HL-60 (cell line): ENCODE measurements at regions not wholly inside any gene's neighbourhood (a gene's known extent, or its start where the extent isn't known, plus 50 kb on each side); places are given as distances from the start of the nearest gene placed in this dataset.

Experiments used
- DNase-seq, 2 experiments: peaks; one replicate each; pipeline ENCODE4 v3.0.0-alpha.2; 2010 to 2020; ENCODE audit warnings: low read depth in 1 of 2, low spot score in 1 of 2
- H3K27ac ChIP-seq: fragments of 250-450 bp; sonication (Bioruptor Pico); replicated peaks from 2 replicates; pipeline ENCODE4 v1.5.1; 2020; ENCODE audit warnings: mild to moderate bottlenecking, moderate library complexity
- H3K27me3 ChIP-seq: fragments of 250-450 bp; sonication (Bioruptor Pico); 2 replicates; pipeline ENCODE4 v1.5.1; 2021; ENCODE audit warnings: mild to moderate bottlenecking, moderate library complexity; ENCODE audit not compliant: insufficient read depth, poor library complexity, severe bottlenecking
- H3K4me3 ChIP-seq: replicated peaks from 2 replicates; pipeline ENCODE4 v1.5.1; 2011; ENCODE audit warnings: mild to moderate bottlenecking, control low read depth, low read length; ENCODE audit not compliant: insufficient read depth
- GABPA ChIP-seq: IDR thresholded peaks from 2 replicates; pipeline ENCODE4 v1.6.1; 2012; ENCODE audit warnings: low read depth
- POLR2AphosphoS5 ChIP-seq: IDR thresholded peaks from 2 replicates; pipeline ENCODE4 v1.6.1; 2012; ENCODE audit warnings: low read depth
- SPI1 ChIP-seq: IDR thresholded peaks from 2 replicates; pipeline ENCODE4 v1.6.1; 2012; ENCODE audit warnings: low read depth, mild to moderate bottlenecking, borderline replicate concordance
- TF ChIP-seq, protein P1 (sequence below): IDR thresholded peaks from one replicate; pipeline ENCODE4 v1.5.1; 2011; ENCODE audit warnings: low read length, control low read depth, inconsistent platforms; ENCODE audit not compliant: insufficient read depth
- TF ChIP-seq, protein P2 (sequence below): IDR thresholded peaks from 2 replicates; pipeline ENCODE4 v1.6.1; 2012; ENCODE audit warnings: low read depth; ENCODE audit not compliant: insufficient replicate concordance

DNA sequence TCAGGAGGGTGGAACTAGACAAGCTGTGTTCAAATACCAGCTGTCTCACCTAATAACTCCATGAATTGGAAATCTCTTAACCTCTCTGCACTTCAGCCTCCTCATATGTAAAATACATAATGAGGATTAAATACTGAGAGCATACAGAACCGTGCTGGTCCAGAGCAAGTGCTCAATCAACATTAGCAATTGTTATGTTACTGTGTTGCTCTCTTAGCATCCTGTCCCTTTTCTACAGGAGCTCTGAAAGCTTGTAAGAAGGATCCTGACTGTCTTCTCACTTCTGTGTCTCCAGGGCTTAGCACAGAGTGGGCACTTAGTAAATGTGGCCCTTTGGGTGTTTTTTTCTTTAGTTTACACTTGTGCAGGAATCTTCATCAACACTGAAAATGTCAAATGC, 1456.1 kb upstream of the IGFBP7 start:
- DNase-seq, result no peak
- Histone ChIP-seq H3K27me3 (no peaks in the 10 kb centered on the region), H3K4me3 (no peak overlapping the region), H3K27ac (no peak overlapping the region)
- no peak for TF ChIP-seq GABPA
- no peak for TF ChIP-seq POLR2AphosphoS5
- TF ChIP-seq, protein P1, sequence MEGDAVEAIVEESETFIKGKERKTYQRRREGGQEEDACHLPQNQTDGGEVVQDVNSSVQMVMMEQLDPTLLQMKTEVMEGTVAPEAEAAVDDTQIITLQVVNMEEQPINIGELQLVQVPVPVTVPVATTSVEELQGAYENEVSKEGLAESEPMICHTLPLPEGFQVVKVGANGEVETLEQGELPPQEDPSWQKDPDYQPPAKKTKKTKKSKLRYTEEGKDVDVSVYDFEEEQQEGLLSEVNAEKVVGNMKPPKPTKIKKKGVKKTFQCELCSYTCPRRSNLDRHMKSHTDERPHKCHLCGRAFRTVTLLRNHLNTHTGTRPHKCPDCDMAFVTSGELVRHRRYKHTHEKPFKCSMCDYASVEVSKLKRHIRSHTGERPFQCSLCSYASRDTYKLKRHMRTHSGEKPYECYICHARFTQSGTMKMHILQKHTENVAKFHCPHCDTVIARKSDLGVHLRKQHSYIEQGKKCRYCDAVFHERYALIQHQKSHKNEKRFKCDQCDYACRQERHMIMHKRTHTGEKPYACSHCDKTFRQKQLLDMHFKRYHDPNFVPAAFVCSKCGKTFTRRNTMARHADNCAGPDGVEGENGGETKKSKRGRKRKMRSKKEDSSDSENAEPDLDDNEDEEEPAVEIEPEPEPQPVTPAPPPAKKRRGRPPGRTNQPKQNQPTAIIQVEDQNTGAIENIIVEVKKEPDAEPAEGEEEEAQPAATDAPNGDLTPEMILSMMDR, result no peak
- no peak for TF ChIP-seq SPI1
- TF ChIP-seq, protein P2, sequence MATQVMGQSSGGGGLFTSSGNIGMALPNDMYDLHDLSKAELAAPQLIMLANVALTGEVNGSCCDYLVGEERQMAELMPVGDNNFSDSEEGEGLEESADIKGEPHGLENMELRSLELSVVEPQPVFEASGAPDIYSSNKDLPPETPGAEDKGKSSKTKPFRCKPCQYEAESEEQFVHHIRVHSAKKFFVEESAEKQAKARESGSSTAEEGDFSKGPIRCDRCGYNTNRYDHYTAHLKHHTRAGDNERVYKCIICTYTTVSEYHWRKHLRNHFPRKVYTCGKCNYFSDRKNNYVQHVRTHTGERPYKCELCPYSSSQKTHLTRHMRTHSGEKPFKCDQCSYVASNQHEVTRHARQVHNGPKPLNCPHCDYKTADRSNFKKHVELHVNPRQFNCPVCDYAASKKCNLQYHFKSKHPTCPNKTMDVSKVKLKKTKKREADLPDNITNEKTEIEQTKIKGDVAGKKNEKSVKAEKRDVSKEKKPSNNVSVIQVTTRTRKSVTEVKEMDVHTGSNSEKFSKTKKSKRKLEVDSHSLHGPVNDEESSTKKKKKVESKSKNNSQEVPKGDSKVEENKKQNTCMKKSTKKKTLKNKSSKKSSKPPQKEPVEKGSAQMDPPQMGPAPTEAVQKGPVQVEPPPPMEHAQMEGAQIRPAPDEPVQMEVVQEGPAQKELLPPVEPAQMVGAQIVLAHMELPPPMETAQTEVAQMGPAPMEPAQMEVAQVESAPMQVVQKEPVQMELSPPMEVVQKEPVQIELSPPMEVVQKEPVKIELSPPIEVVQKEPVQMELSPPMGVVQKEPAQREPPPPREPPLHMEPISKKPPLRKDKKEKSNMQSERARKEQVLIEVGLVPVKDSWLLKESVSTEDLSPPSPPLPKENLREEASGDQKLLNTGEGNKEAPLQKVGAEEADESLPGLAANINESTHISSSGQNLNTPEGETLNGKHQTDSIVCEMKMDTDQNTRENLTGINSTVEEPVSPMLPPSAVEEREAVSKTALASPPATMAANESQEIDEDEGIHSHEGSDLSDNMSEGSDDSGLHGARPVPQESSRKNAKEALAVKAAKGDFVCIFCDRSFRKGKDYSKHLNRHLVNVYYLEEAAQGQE, result no peak

DNA sequence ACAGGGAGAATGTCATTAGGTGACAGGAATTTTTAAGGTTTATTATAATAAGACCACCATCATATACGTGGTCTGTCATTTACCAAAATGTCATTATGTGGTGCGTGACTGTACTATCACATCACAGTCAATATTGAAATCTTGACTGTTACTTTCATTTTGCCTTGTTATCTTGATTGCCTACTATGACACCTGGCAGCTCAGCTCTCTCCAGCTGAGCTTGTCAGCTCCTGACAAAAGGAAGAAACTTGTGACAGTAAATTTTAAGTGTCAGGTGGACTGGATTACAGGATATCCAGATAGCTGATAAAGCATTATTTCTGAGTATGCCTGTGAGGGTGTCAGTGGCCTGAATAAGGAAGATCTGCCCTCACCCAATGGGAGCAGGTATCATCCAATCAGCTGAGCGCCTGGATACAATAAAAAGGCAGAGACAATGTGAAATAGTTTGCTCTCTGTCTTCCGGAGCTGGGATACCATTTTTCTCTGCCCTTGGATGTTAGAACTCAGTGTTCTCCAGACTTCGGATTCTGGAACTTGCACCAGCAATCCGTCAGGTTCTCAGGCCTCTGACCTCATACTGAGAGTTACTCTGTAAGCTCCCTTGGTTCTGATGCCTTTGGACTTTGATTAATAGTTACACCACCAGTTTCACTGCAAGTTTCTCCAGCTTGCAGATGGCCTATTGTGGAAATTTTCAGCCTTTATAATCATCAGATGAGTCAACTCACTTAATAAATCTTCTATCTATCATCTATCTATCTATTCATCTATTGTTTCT, 1454.7 kb upstream of the IGFBP7 start:
- no peak overlapping the region for H3K4me3 ChIP-seq
- DNase-seq, result no peak
- TF ChIP-seq, protein P2, result no peak
- TF ChIP-seq GABPA, result no peak
- no peak for TF ChIP-seq SPI1
- TF ChIP-seq POLR2AphosphoS5, result no peak
- TF ChIP-seq, protein P1, result no peak
- H3K27me3 ChIP-seq, result no peaks in the 10 kb centered on the region
- H3K27ac ChIP-seq, result no peak overlapping the region

DNA sequence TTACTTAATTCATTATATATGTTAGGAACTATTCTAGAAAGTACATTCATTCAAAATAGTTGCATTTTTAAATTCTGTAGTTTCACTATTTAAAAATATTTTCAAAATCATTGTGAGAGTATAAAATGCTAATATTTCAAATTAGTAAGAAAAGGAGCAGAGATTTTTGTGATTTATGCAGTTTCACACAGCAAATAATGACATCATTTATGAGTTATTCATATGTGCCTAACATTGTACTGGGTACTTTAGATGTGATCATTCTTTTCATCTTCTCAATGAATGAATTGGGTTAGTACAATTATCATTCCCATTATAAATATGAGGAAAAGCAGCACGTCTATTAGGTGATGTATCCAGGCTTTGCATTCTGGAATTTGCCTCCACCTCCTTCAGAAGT, 1451.0 kb upstream of the IGFBP7 start:
- TF ChIP-seq POLR2AphosphoS5 (no peak), SPI1 (no peak), GABPA (no peak)
- TF ChIP-seq, protein P1, result no peak
- TF ChIP-seq, protein P2, result no peak
- Histone ChIP-seq H3K27me3 (no peaks in the 10 kb centered on the region), H3K4me3 (no peak overlapping the region), H3K27ac (no peak overlapping the region)
- no peak for DNase-seq
